Cardiac muscle cell (in vitro differentiated cells and primary cell): ENCODE measurements at regions not wholly inside any gene's neighbourhood (a gene's known extent, or its start where the extent isn't known, plus 50 kb on each side); places are given as distances from the start of the nearest gene placed in this dataset.
"Not testable (repeated sequence)": the region's sequence is repeated elsewhere in the genome, so short reads cannot be mapped to it uniquely, and the experiment has no call there.

ENCODE experiments used
- DNase-seq, 2 donors: peaks; one replicate each; pipeline versions ENCODE4 v3.0.0 to v3.0.0-alpha.2; 2010 to 2017; ENCODE audit warnings: low read depth in 1 of 2, low spot score in 1 of 2
- H3K27ac ChIP-seq: fragments of 200-600 bp; sonication (generic); 2 replicates; pipeline ENCODE4 v1.5.1; 2016
- H3K27me3 ChIP-seq: fragments of 200-600 bp; sonication (generic); 2 replicates; pipeline ENCODE4 v1.6.0; 2016; ENCODE audit warnings: control low read depth
- H3K36me3 ChIP-seq: fragments of 200-600 bp; sonication (generic); 2 replicates; pipeline ENCODE4 v1.5.1; 2016; ENCODE audit warnings: control low read depth
- H3K4me1 ChIP-seq: fragments of 200-600 bp; sonication (generic); 2 replicates; pipeline ENCODE4 v1.8.1; 2017; ENCODE audit warnings: low read depth, mild to moderate bottlenecking, mixed run types
- H3K4me3 ChIP-seq: fragments of 200-600 bp; sonication (generic); 2 replicates; pipeline ENCODE4 v1.5.1; 2016; ENCODE audit warnings: mild to moderate bottlenecking
- H3K9me3 ChIP-seq: fragments of 200-600 bp; sonication (generic); 2 replicates; pipeline ENCODE4 v1.5.1; 2017; ENCODE audit warnings: low read depth, mild to moderate bottlenecking, control low read depth
- TF ChIP-seq, protein P1 (sequence below): IDR thresholded peaks from 2 replicates; pipeline ENCODE4 v1.5.1; 2012; ENCODE audit warnings: low read depth, mild to moderate bottlenecking, low read length

DNA sequence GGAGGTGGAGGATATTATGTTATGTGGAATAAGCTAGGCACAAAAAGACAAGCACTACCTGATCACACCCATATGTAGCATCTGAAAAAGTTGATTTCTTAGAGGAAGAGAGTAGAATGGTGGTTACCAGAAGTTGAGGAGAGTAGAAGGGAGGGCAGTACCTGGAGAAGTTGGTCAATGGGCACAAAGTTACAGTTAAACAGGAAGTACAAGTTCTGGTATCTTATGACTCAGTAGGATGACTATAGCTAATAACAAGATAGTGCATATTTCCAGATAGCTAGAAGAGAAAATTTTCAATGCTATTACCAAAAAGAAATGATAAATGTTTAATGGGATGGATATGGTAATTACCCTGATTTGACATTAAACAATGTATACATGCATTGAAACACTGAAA, 686.7 kb downstream of the ISL1 start:
- H3K4me3 ChIP-seq, result no peak overlapping the region
- no peaks in the 10 kb centered on the region for H3K27me3 ChIP-seq
- no peak overlapping the region for H3K27ac ChIP-seq
- TF ChIP-seq, protein P1, sequence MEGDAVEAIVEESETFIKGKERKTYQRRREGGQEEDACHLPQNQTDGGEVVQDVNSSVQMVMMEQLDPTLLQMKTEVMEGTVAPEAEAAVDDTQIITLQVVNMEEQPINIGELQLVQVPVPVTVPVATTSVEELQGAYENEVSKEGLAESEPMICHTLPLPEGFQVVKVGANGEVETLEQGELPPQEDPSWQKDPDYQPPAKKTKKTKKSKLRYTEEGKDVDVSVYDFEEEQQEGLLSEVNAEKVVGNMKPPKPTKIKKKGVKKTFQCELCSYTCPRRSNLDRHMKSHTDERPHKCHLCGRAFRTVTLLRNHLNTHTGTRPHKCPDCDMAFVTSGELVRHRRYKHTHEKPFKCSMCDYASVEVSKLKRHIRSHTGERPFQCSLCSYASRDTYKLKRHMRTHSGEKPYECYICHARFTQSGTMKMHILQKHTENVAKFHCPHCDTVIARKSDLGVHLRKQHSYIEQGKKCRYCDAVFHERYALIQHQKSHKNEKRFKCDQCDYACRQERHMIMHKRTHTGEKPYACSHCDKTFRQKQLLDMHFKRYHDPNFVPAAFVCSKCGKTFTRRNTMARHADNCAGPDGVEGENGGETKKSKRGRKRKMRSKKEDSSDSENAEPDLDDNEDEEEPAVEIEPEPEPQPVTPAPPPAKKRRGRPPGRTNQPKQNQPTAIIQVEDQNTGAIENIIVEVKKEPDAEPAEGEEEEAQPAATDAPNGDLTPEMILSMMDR, result no peak
- no peaks in the 10 kb centered on the region for H3K36me3 ChIP-seq
- no peaks in the 10 kb centered on the region for H3K4me1 ChIP-seq
- no peak for DNase-seq
- H3K9me3 ChIP-seq, result no peaks in the 10 kb centered on the region

DNA sequence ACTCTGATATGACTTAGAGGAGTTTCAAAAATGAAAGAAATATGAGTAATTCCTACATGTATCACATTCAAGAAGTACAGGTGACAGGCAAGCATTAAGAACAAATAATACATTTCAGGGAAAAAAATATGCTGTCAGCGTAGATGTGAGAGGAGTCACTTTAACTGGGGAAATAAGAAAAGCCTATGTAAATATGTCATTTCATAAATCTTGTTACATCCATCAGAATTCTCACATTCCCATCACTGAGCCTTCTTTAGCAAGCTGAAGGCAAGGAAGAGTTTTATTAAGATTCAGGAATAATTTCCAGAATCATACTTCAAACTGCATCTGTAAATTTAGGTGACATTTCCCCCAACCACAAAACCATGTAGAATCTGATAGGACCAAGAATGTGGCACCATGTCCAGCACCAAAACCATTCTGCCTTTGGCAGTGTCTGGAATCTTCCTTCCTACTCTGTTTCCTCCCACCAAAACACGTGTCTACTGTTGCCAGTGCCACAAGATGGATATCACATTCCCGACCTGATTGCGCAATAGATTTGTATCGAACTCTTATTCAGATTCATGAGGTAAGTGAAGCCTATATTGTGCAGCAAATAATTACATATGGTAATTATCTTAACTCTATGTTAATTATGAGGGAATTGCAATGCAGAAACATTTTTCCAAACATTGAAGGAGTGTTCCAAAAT, 690.9 kb downstream of the ISL1 start:
- Histone ChIP-seq H3K4me1 (no peaks in the 10 kb centered on the region), H3K36me3 (no peaks in the 10 kb centered on the region), H3K4me3 (no peak overlapping the region), H3K9me3 (no peaks in the 10 kb centered on the region), H3K27ac (no peak overlapping the region), H3K27me3 (no peaks in the 10 kb centered on the region)
- DNase-seq, result no peak
- TF ChIP-seq, protein P1, result no peak

DNA sequence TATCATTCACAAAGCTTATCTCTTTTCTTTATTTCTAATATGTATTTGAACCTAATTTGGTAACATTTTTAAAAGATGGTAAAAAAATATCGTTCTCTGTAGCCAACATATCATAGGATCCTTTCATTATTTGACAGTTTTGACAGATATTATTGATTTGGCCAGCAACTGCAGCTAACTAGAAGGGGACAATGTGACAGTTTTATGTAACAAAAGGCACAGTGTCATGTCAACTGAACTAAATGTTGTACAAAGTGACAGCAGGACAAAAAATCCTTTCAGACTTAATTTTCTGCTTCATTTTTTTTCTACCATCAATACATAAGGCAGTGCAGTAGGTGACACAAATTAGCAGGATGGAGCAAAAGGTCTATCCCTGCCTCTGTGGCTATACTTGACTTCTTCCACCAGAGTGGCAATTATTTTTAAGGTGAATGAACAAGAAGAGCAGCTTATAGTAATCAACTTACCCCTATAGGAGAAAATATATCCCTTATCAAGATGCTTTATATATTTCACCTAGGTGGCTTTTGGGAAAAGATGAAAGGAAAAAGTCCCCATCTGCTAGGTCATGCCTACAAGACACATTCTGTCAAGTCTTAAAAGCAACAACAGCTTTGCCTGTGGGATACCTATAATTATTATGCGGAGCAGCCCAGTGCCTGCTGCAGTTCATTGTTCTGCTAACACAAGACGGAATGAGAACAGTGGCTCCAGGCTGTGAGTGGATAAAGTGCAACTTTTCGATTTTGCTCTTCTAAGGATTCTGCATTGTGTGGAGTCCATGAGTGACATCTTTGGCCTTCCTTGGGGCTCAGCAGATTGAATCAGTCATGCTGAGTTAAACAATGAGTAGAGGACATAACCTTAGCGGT, 694.9 kb downstream of the ISL1 start:
- Histone ChIP-seq H3K4me3 (no peak overlapping the region), H3K4me1 (no peaks in the 10 kb centered on the region), H3K27me3 (no peaks in the 10 kb centered on the region), H3K9me3 (no peaks in the 10 kb centered on the region), H3K27ac (no peak overlapping the region), H3K36me3 (no peaks in the 10 kb centered on the region)
- TF ChIP-seq, protein P1, result no peak
- DNase-seq, result no peak

DNA sequence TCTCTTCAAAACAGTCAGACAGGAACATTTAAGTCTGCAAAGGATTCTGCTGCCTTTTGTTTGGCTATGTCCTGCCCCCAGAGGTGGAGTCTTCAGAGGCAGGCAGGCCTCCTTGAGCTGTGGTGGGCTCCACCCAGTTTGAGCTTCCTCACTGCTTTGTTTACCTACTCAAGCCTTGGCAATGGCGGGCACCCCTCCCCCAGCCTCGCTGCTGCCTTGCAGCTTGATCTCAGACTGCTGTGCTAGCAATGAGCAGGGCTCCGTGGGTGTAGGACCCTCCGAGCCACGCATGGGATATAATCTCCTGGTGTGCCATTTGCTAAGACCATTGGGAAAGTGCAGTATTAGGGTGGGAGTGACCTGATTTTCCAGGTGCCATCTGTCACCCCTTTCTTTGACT, 685.4 kb upstream of the ITGA1 start:
- H3K27me3 ChIP-seq, H3K27ac ChIP-seq, H3K36me3 ChIP-seq, H3K9me3 ChIP-seq, H3K4me3 ChIP-seq, DNase-seq, H3K4me1 ChIP-seq: not testable (repeated sequence)

DNA sequence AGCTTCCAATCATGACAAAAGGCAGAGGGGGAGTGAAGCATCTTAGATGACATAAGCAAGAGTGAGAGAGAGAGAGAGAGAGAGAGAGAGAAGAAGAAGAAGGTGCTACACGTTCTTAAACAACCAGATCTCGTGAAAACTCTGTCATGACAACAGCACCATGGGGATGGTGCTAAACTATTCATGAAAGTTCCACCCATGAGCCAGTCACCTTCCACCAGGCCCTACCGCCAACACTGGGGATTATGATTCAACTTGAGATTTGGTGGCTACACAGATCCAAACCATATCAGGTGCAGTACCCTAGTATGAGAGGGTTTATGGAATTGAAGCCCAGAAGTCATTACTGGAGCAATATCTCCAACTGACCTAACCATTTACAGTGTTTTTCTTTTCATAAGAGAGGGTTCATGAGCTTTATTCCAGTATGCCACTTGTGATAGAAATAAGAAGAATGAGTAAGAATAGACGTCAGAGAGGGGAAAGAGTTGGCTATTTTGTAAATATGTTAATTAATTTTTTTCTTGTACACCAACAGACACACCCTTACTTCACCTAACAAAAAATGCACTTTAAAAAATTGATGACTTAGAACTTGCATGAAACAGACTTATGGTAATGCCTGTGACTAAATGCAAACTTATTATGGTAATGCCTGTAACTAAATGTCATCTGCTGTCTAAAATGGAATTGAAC, 680.4 kb upstream of the ITGA1 start:
- DNase-seq, result no peak
- H3K27me3 ChIP-seq, result no peaks in the 10 kb centered on the region
- H3K36me3 ChIP-seq, result no peaks in the 10 kb centered on the region
- H3K4me3 ChIP-seq, result no peak overlapping the region
- no peak overlapping the region for H3K27ac ChIP-seq
- TF ChIP-seq, protein P1, result no peak
- H3K9me3 ChIP-seq, result no peaks in the 10 kb centered on the region
- no peaks in the 10 kb centered on the region for H3K4me1 ChIP-seq
